Aorta (tissue), 5 donors: ENCODE measurements at regions not wholly inside any gene's neighbourhood (a gene's known extent, or its start where the extent isn't known, plus 50 kb on each side); places are given as distances from the start of the nearest gene placed in this dataset.

Experiments
- ATAC-seq: fragments of 200-7000 bp; cut with Tn5 transposase; one replicate; pipeline ENCODE4 v1.9.1; 2022; ENCODE audit warnings: moderate library complexity; ENCODE audit not compliant: low FRiP score
- DNase-seq, 2 donors: peaks; one replicate each; pipeline ENCODE4 v3.0.0-alpha.2; 2020
- H3K27ac ChIP-seq, 2 donors: one replicate each; pipeline ENCODE4 v1.5.1; 2013; ENCODE audit warnings: low read length in 2 of 2, mild to moderate bottlenecking in 2 of 2, moderate library complexity in 2 of 2, control low read depth in 1 of 2, inconsistent platforms in 1 of 2, low read depth in 1 of 2
- H3K27me3 ChIP-seq, 2 donors: one replicate each; pipeline ENCODE4 v1.6.1; 2013; ENCODE audit warnings: control low read depth in 1 of 2, low read length in 1 of 2, mild to moderate bottlenecking in 1 of 2, moderate library complexity in 1 of 2; ENCODE audit not compliant: insufficient read depth in 2 of 2, control insufficient read depth in 1 of 2
- H3K36me3 ChIP-seq, 2 donors: one replicate each; pipeline ENCODE4 v1.6.1; 2013; ENCODE audit warnings: control low read depth in 1 of 2, low read length in 1 of 2, mild to moderate bottlenecking in 1 of 2; ENCODE audit not compliant: insufficient read depth in 2 of 2, control insufficient read depth in 1 of 2
- H3K4me1 ChIP-seq, 2 donors: one replicate each; pipeline ENCODE4 v1.6.1; 2013; ENCODE audit warnings: low read length in 2 of 2, control low read depth in 1 of 2, mild to moderate bottlenecking in 1 of 2, moderate library complexity in 1 of 2; ENCODE audit not compliant: insufficient read depth in 2 of 2, control insufficient read depth in 1 of 2
- H3K4me3 ChIP-seq, 2 donors: one replicate each; pipeline ENCODE4 v1.5.1; 2013; ENCODE audit warnings: low read length in 2 of 2, control low read depth in 1 of 2, mild to moderate bottlenecking in 1 of 2
- H3K9me3 ChIP-seq: one replicate; pipeline ENCODE4 v1.6.1; 2013; ENCODE audit warnings: mild to moderate bottlenecking, low read length; ENCODE audit not compliant: control insufficient read depth
- WGBS, 2 donors: extraction: QIAGEN DNeasy Blood & Tissue Kit; methylation state at CpG; one replicate each; pipeline ENCODE4 v1.1.7; 2013; 5-methylcytosine and 5-hydroxymethylcytosine counted together
- intact Hi-C, 2 donors: fragments of 100-400 bp; cut with DNase I; formaldehyde crosslinking; loops; one replicate each; pipeline versions ENCODE4 v1.14.2 to v1.15.0; 2022
- donor health status: healthy with polysubstance abuse.
- donor health status: Bipolar disorder and iron deficiency.
- donor health status: DM: no; HTN: no; CAD: no.
- donor health status: DM: no; HTN: no; CAD: no.
- donor health status: DM: yes; HTN: yes; CAD: no.

GRCh38 chr3:16741890-16742289 lies 136.7 kb upstream of the DAZL start:
- intact Hi-C loops: no loop called here
- Histone ChIP-seq H3K27ac (peak overlapping the region in 1 of 2 donors; percentile 54), H3K27me3 (no peaks in the 10 kb centered on the region), H3K9me3 (no peaks in the 10 kb centered on the region), H3K4me3 (no peak overlapping the region), H3K36me3 (no peaks in the 10 kb centered on the region), H3K4me1 (no peaks in the 10 kb centered on the region)
- DNase-seq (peak in 1 of 2 donors; percentile 48), ATAC-seq (peak; percentile 52)
- 21 to 32% methylated on average over 4 of the region's 4 CpGs for WGBS, 2 donors

GRCh38 chr3:16743276-16743675 lies 138.1 kb upstream of the DAZL start:
- DNase-seq: no peak
- intact Hi-C loops: no loop called here
- H3K27me3 ChIP-seq: no peaks in the 10 kb centered on the region
- no peak overlapping the region for H3K4me3 ChIP-seq
- H3K27ac ChIP-seq: no peak overlapping the region
- no peaks in the 10 kb centered on the region for H3K9me3 ChIP-seq
- ATAC-seq: no peak
- H3K36me3 ChIP-seq: no peaks in the 10 kb centered on the region
- H3K4me1 ChIP-seq: no peaks in the 10 kb centered on the region

- WGBS, 2 donors: 87 to 88% methylated on average over 2 of the region's 2 CpGs
- Histone ChIP-seq H3K4me1 (no peaks in the 10 kb centered on the region), H3K27me3 (no peaks in the 10 kb centered on the region), H3K27ac (no peak overlapping the region), H3K36me3 (no peaks in the 10 kb centered on the region), H3K9me3 (no peaks in the 10 kb centered on the region), H3K4me3 (no peak overlapping the region)
- intact Hi-C loops: no loop called here
- no peak for ATAC-seq
- no peak for DNase-seq
Observed at GRCh38 chr3:16759227-16759903, 125.4 kb upstream of the PLCL2 start.

- no peaks in the 10 kb centered on the region for H3K4me1 ChIP-seq
- no peak overlapping the region for H3K27ac ChIP-seq
- H3K4me3 ChIP-seq: no peak overlapping the region
- intact Hi-C loops: no loop called here
- ATAC-seq (no peak), DNase-seq (no peak)
- H3K36me3 ChIP-seq: no peaks in the 10 kb centered on the region
- no peaks in the 10 kb centered on the region for H3K9me3 ChIP-seq
- 96 to 99% methylated on average over 1 of the region's 1 CpG for WGBS, 2 donors
- no peaks in the 10 kb centered on the region for H3K27me3 ChIP-seq
Observed at GRCh38 chr3:16761571-16761970, 123.2 kb upstream of the PLCL2 start.

- DNase-seq (no peak), ATAC-seq (no peak)
- H3K27me3 ChIP-seq: no peaks in the 10 kb centered on the region
- WGBS, 2 donors: 96 to 100% methylated on average over 1 of the region's 1 CpG
- intact Hi-C loops: no loop called here
- H3K36me3 ChIP-seq: no peaks in the 10 kb centered on the region
- no peak overlapping the region for H3K4me3 ChIP-seq
- H3K4me1 ChIP-seq: peaks cover 3 to 11% of the 10 kb centered on the region in 2 donors
- H3K9me3 ChIP-seq: no peaks in the 10 kb centered on the region
- H3K27ac ChIP-seq: no peak overlapping the region
Observed at GRCh38 chr3:16765661-16766060, 119.1 kb upstream of the PLCL2 start.

GRCh38 chr3:16767006-16767405 lies 117.7 kb upstream of the PLCL2 start:
- Histone ChIP-seq H3K9me3 (no peaks in the 10 kb centered on the region), H3K27ac (no peak overlapping the region), H3K4me1 (peaks cover 3 to 11% of the 10 kb centered on the region in 2 donors), H3K4me3 (no peak overlapping the region), H3K36me3 (no peaks in the 10 kb centered on the region), H3K27me3 (no peaks in the 10 kb centered on the region)
- DNase-seq (no peak), ATAC-seq (no peak)
- intact Hi-C loops: no loop called here
- WGBS, 2 donors: 23 to 50% methylated on average over 3 of the region's 3 CpGs

GRCh38 chr3:16768014-16768413 lies 116.7 kb upstream of the PLCL2 start:
- H3K9me3 ChIP-seq: no peaks in the 10 kb centered on the region
- intact Hi-C loops: no loop called here
- H3K4me3 ChIP-seq: no peak overlapping the region
- H3K36me3 ChIP-seq: no peaks in the 10 kb centered on the region
- 69 to 76% methylated on average over 1 of the region's 1 CpG for WGBS, 2 donors
- no peak for DNase-seq
- H3K4me1 ChIP-seq: peaks cover 3 to 11% of the 10 kb centered on the region in 2 donors
- no peak overlapping the region for H3K27ac ChIP-seq
- ATAC-seq: no peak
- H3K27me3 ChIP-seq: no peaks in the 10 kb centered on the region

GRCh38 chr3:16768956-16769355 lies 115.8 kb upstream of the PLCL2 start:
- Histone ChIP-seq H3K36me3 (no peaks in the 10 kb centered on the region), H3K4me3 (no peak overlapping the region), H3K27me3 (no peaks in the 10 kb centered on the region), H3K27ac (peak overlapping the region in 1 of 2 donors; percentile 36), H3K4me1 (peaks cover 3 to 11% of the 10 kb centered on the region in 2 donors), H3K9me3 (no peaks in the 10 kb centered on the region)
- no peak for ATAC-seq
- no peak for DNase-seq
- WGBS, 2 donors: 25 to 42% methylated on average over 1 of the region's 1 CpG
- intact Hi-C loops: no loop called here

GRCh38 chr3:16769525-16769924 lies 115.2 kb upstream of the PLCL2 start:
- Histone ChIP-seq H3K36me3 (no peaks in the 10 kb centered on the region), H3K4me1 (peaks cover 3 to 11% of the 10 kb centered on the region in 2 donors), H3K27ac (peak overlapping the region in 1 of 2 donors; percentile 73), H3K27me3 (no peaks in the 10 kb centered on the region), H3K4me3 (no peak overlapping the region), H3K9me3 (no peaks in the 10 kb centered on the region)
- 38 to 41% methylated on average over 4 of the region's 4 CpGs for WGBS, 2 donors
- no peak for DNase-seq
- ATAC-seq: no peak
- intact Hi-C loops: no loop called here
